ENCODE measurements at regions not wholly inside any gene's neighbourhood (a gene's known extent, or its start where the extent isn't known, plus 50 kb on each side); places are given as distances from the start of the nearest gene placed in this dataset.

DNA sequence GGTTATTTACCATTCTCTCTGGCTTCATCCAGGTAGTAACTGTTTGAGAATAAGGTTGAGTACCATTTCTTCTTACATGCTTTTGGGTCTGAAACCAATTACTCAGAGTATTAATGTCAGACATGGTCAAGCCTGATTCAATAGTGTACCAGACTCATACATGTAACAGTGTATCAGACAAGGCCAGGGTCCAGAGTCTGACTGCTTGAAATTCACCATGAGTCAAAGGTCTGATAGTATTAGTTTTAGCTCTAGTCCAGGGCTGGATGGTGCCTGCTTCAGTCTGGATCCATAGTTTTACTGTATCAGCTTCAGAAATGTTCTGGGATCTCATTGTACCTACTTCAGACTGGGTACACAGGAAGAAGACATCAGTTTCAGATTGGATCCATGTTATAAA lies 394.4 kb downstream of the TSPY10 start:
- no peak for DNase-seq

DNA sequence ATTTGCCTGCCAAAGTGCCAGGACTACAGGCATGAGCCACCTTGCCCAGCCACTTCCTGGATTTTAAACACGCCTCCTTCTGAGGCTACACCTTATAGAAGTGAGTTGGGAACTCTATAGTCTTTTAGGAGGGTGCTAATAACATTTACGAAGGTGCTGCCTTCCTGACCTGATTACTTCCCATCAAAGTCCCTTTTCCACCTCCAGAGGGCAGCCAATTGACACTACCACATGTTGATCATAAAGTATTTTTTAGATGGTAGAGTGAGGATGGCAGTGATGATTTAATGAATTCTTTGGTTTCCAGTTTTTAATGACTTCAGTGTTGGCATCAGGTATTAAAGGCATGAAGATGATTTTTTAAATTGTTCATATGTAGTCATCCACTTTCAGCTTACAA lies 440.7 kb downstream of the TSPY10 start:
- DNase-seq: peak in 1 of 2 experiments; percentile 3
